ENCODE measurements at regions not wholly inside any gene's neighbourhood (a gene's known extent, or its start where the extent isn't known, plus 50 kb on each side); places are given as distances from the start of the nearest gene placed in this dataset.

DNA sequence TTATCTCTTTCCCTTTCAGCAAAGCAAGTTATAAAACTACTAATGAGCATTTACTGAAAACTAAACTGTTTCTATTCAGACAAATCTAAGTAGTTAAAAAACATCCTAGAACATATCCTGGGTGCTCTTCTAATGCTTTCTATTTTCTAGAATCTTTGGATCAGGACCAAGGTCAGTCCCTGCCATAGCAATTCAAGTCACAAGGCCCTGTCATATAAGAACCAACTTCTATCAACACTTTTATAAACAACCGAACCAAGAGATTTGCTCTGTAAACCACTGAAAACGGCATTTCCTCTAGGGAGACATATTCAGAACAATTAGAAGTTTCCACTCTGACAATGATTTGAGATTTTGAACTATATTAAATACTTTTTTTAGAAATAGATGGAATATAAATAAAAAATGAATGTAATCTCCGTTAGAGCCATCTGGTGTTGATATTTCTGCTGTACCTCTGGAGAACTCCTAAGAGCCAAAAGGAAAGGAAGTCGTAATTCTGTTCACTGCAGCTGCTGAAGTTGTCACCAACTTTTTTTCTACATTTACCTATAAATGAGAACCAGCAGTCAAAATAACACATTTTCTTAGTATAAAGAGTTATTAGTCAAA is 51.4 kb upstream of the LGSN start:
- DNase-seq (ENCODE audit: low read depth in 4 of 4, low spot score in 3 of 4), result no peak

GRCh38 chr6:63372951-63373533 is 53.3 kb upstream of the LGSN start:
- DNase-seq (ENCODE audit: low read depth in 4 of 4, low spot score in 3 of 4), result no peak

- no peak for DNase-seq (ENCODE audit: low read depth in 4 of 4, low spot score in 3 of 4)
These were observed 69.5 kb upstream of the LGSN start for GRCh38 chr6:63389191-63389844.

DNA sequence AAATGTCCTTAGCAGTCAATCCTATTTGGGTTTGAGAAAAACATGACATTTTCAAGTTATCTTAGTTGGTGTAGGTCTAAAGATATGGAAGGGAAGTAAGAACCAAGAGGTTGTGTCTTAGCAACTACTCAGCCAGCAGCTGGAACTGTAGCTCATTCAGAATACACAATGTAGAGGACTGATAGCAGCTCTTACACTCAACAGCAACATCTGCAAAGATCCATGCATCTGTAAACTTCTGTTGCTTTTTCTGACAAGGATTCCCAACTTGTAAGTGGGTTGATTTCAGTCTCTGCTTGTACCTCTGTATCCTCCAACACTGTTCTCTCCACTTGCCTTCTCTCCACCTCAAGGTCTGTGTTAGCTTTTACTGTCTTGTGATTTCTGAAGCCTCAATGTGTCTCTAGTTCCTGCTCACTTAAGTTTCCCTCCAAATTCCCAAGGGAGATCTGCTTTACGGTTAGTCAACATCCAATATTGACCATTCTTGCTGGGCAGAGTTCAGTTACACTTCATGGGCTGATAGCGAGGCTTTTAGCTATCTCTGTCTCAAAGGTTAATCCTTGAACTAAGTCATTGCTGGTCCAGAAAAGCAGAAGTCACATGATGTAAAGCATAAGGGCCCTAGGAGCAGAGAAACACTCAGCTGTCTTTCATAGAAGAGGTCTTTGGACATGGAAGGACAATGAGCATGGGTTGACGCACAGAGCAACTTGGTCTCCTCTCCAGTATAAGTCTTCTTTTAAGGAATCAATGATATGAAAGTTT is 71.6 kb upstream of the LGSN start:
- DNase-seq (ENCODE audit: low read depth in 4 of 4, low spot score in 3 of 4), result no peak

DNA sequence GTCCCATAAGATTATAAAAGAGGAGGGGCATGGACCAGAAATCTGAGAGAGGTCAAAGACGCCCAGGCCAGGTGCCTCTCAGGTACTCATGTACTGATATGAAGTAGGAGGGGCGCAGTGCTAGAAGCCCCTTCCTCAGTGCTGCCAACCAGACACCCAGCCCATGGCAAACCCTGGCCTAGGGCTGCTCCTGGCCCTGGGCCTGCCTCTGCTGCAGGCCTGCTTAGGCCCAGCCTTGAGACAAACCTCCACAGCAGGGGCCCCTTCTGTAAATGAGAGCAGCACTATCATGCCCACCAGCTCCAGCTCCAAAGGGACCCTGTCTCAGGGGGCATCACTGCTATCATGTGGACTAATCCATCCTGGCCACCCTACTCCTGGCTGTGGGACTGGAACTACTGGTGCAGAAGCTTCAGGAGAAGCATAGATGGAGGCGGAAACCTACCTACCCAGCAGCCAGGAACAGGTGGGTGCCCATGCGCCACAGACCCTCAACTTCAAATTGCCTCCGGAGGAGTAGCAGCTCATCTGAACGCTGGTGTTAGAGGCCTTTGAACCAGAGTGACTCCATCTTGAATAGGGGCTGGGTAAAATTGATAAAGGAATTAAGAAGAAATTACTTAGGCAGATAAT is 72.4 kb upstream of the LGSN start:
- no peak for DNase-seq (ENCODE audit: low read depth in 4 of 4, low spot score in 3 of 4)

DNA sequence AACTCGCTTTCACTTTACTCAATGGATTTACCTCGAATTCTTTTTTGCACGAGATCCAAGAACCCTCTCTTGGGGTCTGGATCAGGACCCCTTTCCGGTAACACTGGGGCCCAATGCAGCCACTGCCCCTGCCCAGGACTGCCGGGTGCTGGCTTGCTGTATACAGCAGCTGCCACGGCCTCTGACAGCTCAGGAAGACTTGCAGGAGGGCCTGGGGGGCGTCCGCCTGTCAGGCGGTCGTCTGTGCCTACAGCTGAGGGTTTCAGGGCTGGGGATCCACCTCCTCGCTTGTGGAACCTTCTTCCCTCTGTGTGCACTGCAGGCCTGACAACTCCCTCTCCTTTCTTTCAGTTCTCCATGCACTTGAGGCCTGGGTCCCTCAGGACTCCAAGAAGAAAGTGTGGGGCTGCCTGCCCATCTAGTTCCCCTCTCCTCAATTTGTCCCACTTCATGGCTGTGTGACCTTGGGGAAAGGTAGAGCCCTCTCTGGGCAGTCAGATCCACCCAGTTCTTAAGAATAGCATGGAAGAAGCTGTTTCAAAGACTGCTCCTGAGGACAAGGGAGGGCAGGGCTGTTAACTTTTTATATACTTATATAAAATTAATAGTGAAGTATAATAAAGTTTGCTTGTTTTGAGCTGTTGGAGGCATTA is 75.0 kb upstream of the LGSN start:
- DNase-seq (ENCODE audit: low read depth in 4 of 4, low spot score in 3 of 4), result no peak

- no peak for DNase-seq (ENCODE audit: low read depth in 4 of 4, low spot score in 3 of 4)
These were observed 75.6 kb upstream of the LGSN start for GRCh38 chr6:63395381-63395780.

- DNase-seq (ENCODE audit: low read depth in 4 of 4, low spot score in 3 of 4), result no peak
These were observed 83.9 kb upstream of the LGSN start for GRCh38 chr6:63403725-63404124.

GRCh38 chr6:63410435-63411426 is 90.9 kb upstream of the LGSN start:
- DNase-seq (ENCODE audit: low read depth in 4 of 4, low spot score in 3 of 4), result no peak

- DNase-seq (ENCODE audit: low read depth in 4 of 4, low spot score in 3 of 4), result no peak
These were observed 95.5 kb upstream of the LGSN start for GRCh38 chr6:63415286-63415685.

- DNase-seq (ENCODE audit: low read depth in 4 of 4, low spot score in 3 of 4), result no peak
These were observed 99.0 kb upstream of the LGSN start for GRCh38 chr6:63418741-63419140.

DNA sequence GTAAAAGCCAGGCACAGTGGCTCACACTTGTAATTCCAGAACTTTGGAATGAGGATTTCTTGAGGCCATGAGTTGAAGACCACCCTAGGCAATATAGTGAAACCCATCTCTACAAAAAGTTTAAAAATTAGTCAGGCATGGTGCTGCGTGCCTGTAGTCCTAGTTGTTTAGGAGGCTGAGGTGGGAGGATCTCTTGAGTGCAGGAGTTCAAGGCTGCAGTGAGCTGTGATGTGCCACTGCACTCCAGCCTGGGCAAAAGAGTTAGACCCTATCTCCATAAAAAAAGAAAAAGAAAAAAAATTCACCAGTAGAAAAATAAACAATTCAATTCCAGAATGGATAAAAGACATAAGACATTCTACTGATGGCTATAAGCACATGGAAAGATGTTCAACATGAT is 104.9 kb upstream of the LGSN start:
- DNase-seq (ENCODE audit: low read depth in 4 of 4, low spot score in 3 of 4), result no peak

DNA sequence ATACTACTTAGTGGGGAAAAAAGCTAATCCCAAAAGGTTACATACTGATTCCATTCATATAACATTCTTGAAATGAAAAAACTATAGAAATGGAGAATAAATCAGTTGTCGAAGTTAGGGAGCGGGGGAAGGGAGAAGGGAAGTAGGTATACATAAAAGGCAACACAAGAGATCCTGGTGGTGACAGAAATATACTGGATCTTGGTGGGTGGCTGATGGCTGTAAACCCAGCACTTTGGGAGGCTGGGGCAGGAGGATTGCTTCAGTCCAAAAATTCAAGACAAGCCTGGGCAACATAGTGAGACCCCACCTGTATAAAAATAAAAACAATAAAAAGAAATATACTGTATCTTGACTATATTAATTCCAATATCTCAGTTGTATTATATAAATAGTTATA is 105.7 kb upstream of the LGSN start:
- no peak for DNase-seq (ENCODE audit: low read depth in 4 of 4, low spot score in 3 of 4)

DNA sequence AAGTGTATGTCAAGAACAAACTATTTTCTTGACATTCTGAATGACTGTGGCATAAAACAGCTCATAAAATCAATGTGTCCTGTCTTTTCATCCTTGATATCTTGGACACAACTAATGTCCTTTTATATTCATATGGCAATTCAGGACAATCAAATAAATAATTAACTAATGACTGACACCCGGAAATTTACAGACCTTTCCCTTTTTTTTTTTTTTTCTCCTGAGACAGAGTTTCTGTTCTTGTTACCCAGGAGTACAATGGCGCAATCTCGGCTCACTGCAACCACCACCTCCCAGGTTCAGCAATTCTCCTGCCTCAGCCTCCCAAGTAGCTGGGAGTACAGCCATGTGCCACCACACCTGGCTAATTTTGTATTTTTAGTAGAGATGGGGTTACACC is 107.1 kb upstream of the LGSN start:
- DNase-seq (ENCODE audit: low read depth in 4 of 4, low spot score in 3 of 4), result no peak

DNA sequence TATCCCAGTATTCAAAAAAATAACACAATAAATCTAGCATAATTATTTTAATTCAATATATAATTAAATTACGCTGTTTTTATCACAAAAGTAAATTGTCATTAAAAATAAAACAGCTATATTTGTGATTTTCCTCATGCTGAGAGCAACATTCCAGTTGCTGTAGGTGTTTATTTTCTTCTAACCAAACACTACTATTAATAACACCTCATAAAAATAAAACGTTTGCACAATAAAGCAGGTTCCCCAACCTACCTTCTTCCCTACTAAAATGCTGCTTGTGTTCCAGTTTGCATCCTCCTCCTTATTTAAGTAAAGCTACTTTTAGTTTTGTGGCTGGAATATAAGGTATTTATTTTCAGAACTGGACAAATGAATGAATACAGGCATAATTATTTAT is 108.2 kb upstream of the LGSN start:
- DNase-seq (ENCODE audit: low read depth in 4 of 4, low spot score in 3 of 4), result no peak

GRCh38 chr6:63430985-63431519 is 111.3 kb upstream of the LGSN start:
- DNase-seq (ENCODE audit: low read depth in 4 of 4, low spot score in 3 of 4), result no peak

DNA sequence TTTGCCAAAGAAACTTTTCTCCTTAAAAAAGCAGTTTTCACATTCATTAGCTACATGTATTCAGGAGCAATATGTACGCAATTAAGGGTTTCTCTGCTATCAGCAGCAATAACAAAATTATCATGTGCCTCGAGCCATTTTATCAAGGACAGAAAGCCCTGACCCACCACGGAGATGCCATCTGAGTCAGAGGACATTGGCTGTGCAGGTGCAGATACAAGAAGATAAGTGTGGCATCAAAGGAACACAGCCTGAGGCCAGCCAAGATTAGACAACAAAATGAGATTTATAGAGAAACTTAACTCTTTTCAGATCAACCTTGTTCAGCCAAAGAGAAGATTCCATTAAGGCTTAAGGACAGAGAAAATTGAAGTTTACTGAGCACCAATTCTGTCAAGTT is 115.2 kb upstream of the LGSN start:
- no peak for DNase-seq (ENCODE audit: low read depth in 4 of 4, low spot score in 3 of 4)

- no peak for DNase-seq (ENCODE audit: low read depth in 4 of 4, low spot score in 3 of 4)
These were observed 116.6 kb upstream of the LGSN start for GRCh38 chr6:63436356-63436755.

- DNase-seq (ENCODE audit: low read depth in 4 of 4, low spot score in 3 of 4), result no peak
These were observed 117.3 kb upstream of the LGSN start for GRCh38 chr6:63437058-63437457.

Measured in right renal pelvis (tissue), 4 donors.